ENCODE measurements at regions not wholly inside any gene's neighbourhood (a gene's known extent, or its start where the extent isn't known, plus 50 kb on each side); places are given as distances from the start of the nearest gene placed in this dataset. TPM values are rescaled to one million over a fixed set of nuclear protein-coding genes. Genes with fewer than 3 reads are reported as not detected.

DNA sequence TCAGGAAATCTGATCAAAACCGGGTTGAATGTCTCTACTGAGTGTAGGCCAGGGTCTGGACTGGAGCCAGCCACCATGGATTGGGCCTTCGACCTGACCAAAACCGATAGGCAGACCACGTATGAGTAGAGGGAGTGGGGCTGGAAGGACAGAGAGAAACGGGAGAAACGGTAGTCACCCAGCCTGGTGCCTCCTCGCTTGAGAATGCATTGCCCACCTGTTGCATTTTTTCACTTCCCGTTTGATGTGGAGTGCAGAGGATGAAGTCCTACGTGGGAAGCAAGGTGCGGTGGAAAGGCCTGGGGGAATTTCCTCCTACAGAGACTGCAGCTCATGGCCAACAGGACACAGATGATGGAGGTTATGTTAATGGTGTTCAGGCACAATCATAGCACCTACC is 53.9 kb upstream of the ECI2 start:
- TF ChIP-seq, protein P1, sequence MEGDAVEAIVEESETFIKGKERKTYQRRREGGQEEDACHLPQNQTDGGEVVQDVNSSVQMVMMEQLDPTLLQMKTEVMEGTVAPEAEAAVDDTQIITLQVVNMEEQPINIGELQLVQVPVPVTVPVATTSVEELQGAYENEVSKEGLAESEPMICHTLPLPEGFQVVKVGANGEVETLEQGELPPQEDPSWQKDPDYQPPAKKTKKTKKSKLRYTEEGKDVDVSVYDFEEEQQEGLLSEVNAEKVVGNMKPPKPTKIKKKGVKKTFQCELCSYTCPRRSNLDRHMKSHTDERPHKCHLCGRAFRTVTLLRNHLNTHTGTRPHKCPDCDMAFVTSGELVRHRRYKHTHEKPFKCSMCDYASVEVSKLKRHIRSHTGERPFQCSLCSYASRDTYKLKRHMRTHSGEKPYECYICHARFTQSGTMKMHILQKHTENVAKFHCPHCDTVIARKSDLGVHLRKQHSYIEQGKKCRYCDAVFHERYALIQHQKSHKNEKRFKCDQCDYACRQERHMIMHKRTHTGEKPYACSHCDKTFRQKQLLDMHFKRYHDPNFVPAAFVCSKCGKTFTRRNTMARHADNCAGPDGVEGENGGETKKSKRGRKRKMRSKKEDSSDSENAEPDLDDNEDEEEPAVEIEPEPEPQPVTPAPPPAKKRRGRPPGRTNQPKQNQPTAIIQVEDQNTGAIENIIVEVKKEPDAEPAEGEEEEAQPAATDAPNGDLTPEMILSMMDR (IDR thresholded peaks at IDR 0.05; ENCODE audit: insufficient read depth, low read depth, low read length) = no peak
- no peak overlapping the region for H3K4me3 ChIP-seq (ENCODE audit: low read depth, low read length)
- no peak for DNase-seq (ENCODE audit: low read depth)

DNA sequence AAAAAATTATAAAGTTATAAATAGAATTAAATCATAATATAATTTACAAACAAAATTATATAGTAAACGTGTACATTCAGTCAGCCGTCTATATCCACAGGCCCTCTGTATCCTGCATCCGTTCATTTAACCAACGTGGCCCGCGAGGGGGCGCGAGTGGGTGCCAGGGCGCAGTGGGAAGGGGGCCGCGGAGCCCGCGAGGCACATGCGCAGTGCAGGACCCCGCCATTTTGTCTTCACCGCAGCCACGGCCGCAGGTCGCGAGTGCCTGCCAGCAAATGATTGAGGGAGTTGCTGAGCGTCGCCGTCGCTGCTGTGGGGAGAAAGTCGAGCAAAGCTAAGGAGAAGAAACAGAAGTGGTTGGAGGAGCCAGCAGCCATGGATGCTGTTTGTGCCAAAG is 53.4 kb upstream of the ECI2 start:
- DNase-seq (ENCODE audit: low read depth) = no peak
- no peak overlapping the region for H3K4me3 ChIP-seq (ENCODE audit: low read depth, low read length)
- TF ChIP-seq, protein P1 (IDR thresholded peaks at IDR 0.05; ENCODE audit: insufficient read depth, low read depth, low read length) = no peak

DNA sequence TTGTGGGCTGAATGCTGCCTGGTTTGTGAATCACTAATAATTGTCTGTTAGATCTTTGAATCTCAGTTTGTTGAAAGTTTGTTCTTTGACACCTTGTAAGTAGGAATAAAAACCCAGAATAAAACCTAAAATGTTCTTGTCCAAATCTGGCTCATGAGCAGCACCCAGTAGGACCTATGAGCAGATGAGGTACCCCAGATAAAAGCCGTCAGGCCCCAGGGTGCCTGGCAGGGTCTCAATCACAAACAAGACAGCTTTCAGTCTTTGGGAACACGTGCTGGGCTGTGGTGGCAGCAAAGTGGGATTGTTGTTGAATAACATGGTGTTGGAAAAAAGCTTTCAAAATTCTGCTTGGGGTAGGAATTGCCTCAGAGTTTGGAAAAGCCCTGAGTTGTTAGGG is 52.1 kb upstream of the ECI2 start:
- H3K4me3 ChIP-seq (ENCODE audit: low read depth, low read length) = no peak overlapping the region
- no peak for DNase-seq (ENCODE audit: low read depth)
- TF ChIP-seq, protein P1 (IDR thresholded peaks at IDR 0.05; ENCODE audit: insufficient read depth, low read depth, low read length) = no peak

DNA sequence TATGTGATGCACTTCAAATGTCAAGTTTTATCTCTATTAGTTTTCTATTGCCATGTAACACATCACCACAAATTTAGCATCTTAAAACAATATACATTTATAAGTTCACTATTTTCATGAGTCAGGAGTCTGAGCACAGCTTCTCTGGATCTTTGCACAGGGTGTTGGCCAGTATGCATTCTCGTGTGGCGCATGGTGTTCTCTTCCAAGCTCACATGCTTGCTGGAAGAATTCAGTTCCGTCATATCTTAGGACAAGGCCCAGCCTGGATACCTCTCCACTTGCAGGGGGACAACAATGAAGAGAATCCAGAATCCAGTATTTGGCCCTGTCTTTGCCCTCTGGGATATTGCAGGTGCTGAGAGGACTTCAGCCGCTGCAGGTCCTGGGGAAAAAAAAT is 51.0 kb upstream of the ECI2 start:
- no peak for DNase-seq (ENCODE audit: low read depth)
- TF ChIP-seq, protein P1 (IDR thresholded peaks at IDR 0.05; ENCODE audit: insufficient read depth, low read depth, low read length) = no peak
- H3K4me3 ChIP-seq (ENCODE audit: low read depth, low read length) = no peak overlapping the region

DNA sequence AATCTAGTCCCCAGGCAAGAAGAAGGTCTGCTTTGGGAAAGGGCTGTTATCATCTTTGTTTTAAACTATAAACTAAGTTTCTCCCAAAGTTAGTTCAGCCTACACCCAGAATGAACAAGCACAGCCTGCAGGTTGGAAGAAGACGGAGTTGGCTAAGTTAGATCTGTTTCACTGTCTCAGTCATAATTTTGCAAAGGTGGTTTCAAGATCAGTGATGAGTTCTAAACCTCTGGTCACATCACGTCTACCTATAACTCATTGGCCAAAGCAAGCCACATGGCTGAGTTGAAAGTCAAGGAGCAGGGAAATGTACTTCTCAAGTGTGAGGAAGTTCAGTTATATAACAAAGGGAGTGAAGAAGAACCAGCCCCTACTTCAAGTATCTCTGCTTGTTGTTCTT is 50.5 kb upstream of the ECI2 start:
- TF ChIP-seq, protein P1 (IDR thresholded peaks at IDR 0.05; ENCODE audit: insufficient read depth, low read depth, low read length) = no peak
- DNase-seq (ENCODE audit: low read depth) = no peak
- no peak overlapping the region for H3K4me3 ChIP-seq (ENCODE audit: low read depth, low read length)

DNA sequence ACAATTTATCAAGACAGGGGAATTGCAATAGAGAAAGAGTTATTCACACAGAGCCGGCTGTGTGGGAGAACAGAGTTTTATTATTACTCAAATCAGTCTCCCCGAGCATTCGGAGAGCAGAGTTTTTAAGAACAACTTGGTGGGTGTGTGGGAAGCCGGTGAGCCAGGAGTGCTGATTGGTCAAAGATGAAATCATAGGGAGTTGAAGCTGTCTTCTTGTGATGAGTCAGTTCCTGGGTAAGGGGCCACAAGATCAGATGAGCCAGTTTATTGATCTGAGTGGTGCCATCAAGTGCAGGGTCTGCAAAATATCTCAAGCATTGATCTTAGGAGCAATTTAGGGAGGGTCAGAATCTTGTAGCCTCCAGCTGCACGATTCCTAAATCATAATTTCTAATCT is 50.0 kb upstream of the ECI2 start:
- DNase-seq (ENCODE audit: low read depth) = no peak
- TF ChIP-seq, protein P1 (IDR thresholded peaks at IDR 0.05; ENCODE audit: insufficient read depth, low read depth, low read length) = no peak
- no peak overlapping the region for H3K4me3 ChIP-seq (ENCODE audit: low read depth, low read length)

Small RNA genes lying in the stretch of these regions (small RNA-seq; reads per million reads assigned to genes)
- gene AL133393.1 = not detected
- not detected for gene RNA5SP202

Measured in fibroblast of villous mesenchyme (primary cell).